DOHH2 (cell line): ENCODE measurements at regions not wholly inside any gene's neighbourhood (a gene's known extent, or its start where the extent isn't known, plus 50 kb on each side); places are given as distances from the start of the nearest gene placed in this dataset.

Source experiments
- CTCF ChIP-seq: fragments of 200-600 bp; sonication (generic); IDR thresholded peaks from one replicate; pipeline ENCODE4 v1.5.1; 2014; ENCODE audit warnings: antibody characterized with exemption, mild to moderate bottlenecking, low read depth, low read length; ENCODE audit not compliant: poor library complexity, severe bottlenecking
- EZH2phosphoT487 ChIP-seq: fragments of 200-600 bp; sonication (generic); IDR thresholded peaks from 2 replicates; pipeline ENCODE4 v1.6.1; 2017; ENCODE audit warnings: borderline replicate concordance, mild to moderate bottlenecking, antibody characterized with exemption, low read length, moderate library complexity, mixed read lengths

GRCh38 chr4:20478412-20478811, 221.8 kb upstream of the PACRGL start:
- TF ChIP-seq CTCF (no peak), EZH2phosphoT487 (no peak)
